NCI-H1436 treated with DMSO at 0.1 percent for 48 hours (cell line): ENCODE measurements at regions not wholly inside any gene's neighbourhood (a gene's known extent, or its start where the extent isn't known, plus 50 kb on each side); places are given as distances from the start of the nearest gene placed in this dataset.

Experiments
- DNase-seq: peaks from one replicate; lab custom pipeline; 2025; lab: John Stamatoyannopoulos, UW

DNA sequence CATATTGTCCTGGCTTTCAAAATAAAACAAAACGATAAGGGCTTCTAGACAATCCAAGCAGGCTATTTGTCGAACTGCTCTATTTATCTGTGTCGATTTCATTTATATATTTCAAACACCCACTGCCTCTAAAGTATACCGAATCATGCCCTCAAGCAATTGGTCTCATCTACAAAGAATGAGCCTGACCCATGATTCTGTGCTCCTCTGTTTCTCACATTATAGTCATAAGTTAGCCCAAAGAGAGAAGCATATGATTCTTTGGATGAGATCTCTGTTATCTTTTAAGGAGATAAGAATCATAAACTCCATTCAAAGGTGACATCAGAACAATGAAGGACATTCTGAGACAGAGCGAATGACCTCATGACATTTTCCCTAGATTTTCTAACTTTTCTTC lies 191.1 kb downstream of the MAP2K6 start:
- DNase-seq, result no peak

DNA sequence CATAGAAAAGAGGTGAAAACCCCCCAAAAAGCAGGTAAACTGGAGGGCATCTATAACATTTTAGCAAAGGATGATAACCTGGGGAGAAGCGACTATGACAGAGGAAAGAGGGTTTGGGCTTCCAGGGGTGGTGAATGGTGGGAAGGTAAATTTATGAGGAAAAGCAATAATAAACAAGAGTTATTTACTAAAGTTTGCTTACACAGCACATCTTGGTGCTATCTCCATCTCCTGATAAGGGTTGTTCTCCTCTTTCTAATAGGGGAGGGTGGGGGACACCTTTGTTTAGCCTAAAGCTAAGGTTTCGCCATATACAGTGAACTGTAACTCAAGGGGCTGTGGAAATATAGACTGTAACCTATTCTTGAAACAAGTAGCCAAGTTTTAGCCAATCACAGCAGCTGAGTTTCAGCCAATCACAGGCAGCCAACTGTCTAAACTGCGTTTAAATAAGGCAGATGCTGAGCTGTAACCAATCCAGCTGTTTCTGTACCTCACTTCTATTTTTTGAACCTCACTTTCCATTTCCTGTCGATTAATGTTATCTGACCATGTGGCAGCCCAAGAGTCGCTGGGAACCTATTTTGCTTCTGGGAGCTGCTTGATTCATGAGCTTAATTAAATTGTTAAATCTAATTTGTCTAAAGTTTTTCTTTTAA lies 191.8 kb downstream of the MAP2K6 start:
- DNase-seq, result no peak

- peak; percentile 40 for DNase-seq
These were observed 192.8 kb downstream of the MAP2K6 start for GRCh38 chr17:69607162-69607834.

- DNase-seq, result no peak
These were observed 193.6 kb downstream of the MAP2K6 start for GRCh38 chr17:69608141-69608540.

DNA sequence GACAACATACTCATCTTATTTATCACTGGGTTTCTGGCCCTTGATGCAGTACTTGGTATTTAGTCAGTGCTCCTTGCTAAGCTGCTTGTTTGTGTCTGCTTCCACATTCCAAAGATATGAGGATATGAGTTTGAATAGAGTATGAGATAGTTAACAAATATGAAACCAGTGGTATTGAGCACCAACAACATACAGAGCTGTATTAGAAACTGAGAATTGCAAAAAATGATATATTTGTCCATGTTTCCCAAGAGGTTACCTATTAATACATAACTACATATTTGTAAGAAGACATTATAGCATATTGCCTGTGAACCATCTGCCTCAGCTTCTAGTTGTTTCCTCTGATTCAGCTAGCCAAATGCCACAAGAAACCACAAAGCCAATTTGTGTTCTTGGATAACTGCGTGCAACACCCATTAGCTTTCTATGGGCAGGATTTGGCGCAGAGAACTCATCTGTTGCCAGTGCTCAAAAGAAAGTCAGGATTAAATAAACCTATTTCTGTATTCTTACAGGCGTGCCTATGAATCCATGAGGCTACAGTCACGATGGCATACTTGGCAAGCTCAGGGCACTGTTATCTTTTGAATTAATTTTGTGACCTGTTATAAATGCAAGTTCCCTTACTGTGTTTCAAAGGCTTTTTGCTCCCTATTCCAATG lies 194.4 kb downstream of the MAP2K6 start:
- DNase-seq, result no peak

DNA sequence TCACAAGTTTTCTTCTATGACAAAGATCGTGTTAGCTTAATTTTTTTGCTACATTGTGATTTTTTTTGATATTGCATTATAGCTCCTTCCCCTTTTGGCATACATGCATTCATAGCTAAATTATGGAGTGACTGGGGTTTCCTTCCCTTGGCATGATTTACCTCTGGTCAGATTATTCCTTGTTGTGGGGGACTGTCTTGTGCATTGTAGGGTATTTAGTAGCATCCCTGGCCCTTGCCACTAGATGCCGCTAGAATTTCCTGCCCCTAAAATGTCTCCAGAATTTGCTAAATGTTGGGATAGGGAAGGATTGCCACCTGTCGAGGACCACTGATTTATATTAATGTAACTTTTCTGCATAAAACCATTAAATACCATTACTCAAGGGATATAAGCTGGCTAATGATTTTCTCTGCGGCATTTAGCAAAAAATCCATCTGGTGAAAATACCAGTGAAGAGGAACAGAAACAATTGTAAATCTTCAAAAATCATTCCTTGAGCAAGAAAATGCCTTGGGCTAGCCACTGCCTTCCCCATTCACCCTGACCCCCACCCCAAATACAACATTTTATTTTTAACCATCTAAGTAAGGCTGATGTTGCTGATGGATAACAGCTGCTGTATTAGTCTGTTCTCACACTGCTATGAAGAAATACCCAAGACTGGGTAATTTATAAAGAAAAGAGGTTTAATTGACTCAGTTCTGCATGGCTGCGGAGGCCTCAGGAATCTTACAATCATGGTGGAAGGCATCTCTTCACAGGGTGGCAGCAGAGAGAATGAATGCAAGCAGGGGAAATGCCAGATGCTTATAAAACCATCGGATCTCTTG lies 195.2 kb downstream of the MAP2K6 start:
- DNase-seq, result no peak

DNA sequence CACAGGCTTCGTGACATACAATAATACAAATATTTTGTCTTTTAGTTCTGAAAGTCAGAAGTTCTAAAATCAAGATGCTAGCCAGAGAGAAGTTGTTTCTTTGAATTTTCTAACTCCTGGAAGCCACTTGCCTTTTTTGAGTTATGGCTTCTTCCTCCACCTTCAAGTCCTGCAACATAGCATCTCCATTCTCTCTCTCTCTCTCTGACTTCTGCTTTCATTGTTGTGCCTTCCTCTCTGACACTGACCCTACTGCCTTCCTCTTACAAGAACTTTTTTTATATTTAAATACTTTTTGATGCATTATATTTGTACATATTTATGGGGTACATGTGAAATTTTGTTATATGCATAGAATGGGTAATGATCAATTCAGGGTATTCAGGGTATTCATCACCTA lies 205.9 kb downstream of the MAP2K6 start:
- DNase-seq, result no peak

GRCh38 chr17:69625474-69625873 lies 211.0 kb downstream of the MAP2K6 start:
- no peak for DNase-seq

- DNase-seq, result no peak
These were observed 215.6 kb downstream of the MAP2K6 start for GRCh38 chr17:69630056-69630635.

GRCh38 chr17:69634844-69635243 lies 220.3 kb downstream of the MAP2K6 start:
- no peak for DNase-seq

- DNase-seq, result no peak
These were observed 223.1 kb downstream of the MAP2K6 start for GRCh38 chr17:69637446-69638156.

- no peak for DNase-seq
These were observed 224.6 kb downstream of the MAP2K6 start for GRCh38 chr17:69639096-69639495.

DNA sequence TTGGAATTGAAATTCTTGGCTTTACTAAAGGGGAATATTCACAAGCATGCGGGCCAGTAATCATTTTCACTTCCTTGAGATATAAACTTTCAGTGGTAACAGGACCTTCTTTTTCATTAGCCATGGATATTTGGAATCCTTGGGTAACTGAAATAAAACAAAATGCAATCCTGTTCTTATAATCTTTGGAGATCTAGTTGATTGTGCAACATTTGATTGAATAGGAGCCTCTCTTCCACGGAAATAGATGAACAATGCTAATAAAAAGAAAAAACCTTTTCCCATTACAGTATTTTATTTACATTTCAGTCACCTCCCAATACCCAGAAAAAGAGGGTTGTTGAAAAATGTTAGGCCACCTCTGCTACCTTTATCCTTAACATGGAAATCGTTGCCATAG lies 225.6 kb downstream of the MAP2K6 start:
- no peak for DNase-seq

DNA sequence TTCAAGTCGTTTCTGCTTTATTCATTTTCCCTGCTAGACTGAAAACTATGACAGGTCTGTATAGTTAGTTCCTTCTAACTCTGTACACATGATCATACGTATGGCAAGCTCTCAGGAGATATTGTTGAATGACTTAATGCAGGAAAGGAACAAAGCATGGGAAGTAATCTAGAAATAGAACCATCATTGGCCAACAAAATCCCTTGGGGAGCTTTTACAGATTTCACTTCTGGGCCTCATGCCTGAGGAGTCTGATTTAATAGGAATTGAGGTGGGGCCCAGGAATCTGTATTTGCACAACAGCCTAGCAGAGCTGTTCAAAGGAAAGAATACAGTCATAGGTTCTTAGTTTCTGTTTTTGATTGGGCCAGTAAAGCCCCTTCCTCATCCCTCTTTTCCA lies 229.2 kb downstream of the MAP2K6 start:
- DNase-seq, result no peak

DNA sequence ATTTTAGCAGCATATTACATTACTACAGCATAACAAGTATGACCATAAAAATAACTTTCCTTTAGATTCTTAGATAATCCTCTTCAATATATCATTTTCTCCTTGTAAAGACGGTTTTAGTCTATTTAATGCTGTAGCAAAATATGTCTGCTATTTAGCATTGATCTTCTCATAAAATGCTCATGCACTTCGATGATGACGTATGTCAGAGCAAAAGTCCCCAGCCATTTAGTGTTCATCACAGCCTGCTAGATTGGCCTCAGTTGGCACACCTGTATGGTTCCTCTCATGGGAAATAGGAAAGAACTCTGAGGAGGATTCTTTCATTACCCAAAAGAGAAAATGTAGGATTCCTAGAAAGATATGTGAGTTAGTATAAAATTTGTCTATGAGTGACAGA lies 232.2 kb downstream of the MAP2K6 start:
- DNase-seq, result no peak

GRCh38 chr17:69650881-69651280 lies 236.4 kb downstream of the MAP2K6 start:
- no peak for DNase-seq

GRCh38 chr17:69651921-69652320 lies 237.4 kb downstream of the MAP2K6 start:
- no peak for DNase-seq

- DNase-seq, result no peak
These were observed 240.7 kb downstream of the MAP2K6 start for GRCh38 chr17:69654981-69655855.

GRCh38 chr17:69655902-69656301 lies 241.4 kb downstream of the MAP2K6 start:
- DNase-seq, result no peak

DNA sequence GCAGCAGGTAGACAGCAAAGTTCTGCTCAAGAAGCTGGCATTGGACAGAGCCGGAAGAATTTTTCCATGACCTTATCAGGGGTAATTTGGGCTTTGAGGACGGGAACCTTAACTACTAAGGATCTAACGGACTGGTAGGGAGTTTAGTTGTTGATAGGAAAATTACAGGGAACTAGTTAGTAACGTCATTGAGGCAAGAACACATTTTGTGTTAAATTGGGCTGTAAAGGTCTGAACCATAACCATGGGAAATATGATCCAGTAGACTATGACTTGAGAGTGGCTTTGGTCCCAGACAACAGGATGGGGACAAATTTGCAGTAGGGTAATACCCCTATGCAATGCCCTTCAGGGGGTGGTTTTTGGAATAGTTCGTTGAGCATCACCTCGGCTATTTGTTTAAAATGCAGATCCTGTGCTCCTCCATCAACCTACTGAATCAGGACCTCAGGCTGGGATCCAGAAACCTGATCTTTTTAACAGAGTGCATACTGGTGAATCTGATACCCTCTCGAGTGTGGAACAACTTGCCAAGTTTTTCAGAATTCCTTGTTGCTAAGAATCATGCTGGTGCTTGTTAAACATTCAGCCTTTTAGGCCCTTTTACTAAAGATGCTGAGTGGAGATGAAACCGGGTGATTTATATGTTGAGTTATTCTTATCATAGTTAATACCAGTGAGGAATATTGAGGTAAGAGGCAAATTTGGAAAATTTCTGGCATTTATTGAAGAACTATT lies 255.1 kb downstream of the MAP2K6 start:
- no peak for DNase-seq
